ENCODE measurements at regions not wholly inside any gene's neighbourhood (a gene's known extent, or its start where the extent isn't known, plus 50 kb on each side); places are given as distances from the start of the nearest gene placed in this dataset.

DNA sequence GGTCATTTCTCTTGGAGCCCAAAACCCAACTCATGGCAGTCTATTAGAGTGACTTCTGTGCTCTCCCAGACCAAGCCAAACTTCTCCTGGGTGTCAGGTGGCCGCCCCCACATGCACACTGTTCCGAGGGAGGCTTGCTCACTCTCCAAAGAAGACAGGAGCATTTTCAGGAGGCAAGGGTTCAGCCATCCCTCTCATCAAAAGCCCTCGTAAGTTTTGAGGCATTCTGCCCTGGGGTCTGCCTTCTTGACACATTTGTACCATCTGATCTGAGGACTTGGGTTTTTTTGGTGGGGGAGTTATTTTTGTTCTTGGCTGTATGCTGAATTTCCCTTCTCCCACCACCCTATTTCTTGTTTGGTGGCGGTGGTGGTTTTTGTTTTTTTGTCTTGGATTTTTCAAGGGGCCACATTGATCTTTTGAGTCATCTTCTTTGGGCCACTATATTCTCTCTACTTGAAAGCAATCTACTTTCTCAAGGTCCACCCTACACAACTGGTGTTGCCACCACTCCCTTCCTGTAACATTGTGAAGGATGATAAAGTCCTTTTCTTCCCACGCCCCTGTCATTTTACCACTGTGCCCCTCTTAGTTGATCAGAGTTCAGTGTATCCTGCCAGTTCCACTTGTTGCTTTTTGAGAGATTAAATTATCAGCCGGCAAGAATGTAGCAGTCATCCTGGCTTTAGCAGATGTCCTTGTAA lies 255.8 kb downstream of the CYP26B1 start:
- no peak for DNase-seq (ENCODE audit: low read depth in 2 of 2)

DNA sequence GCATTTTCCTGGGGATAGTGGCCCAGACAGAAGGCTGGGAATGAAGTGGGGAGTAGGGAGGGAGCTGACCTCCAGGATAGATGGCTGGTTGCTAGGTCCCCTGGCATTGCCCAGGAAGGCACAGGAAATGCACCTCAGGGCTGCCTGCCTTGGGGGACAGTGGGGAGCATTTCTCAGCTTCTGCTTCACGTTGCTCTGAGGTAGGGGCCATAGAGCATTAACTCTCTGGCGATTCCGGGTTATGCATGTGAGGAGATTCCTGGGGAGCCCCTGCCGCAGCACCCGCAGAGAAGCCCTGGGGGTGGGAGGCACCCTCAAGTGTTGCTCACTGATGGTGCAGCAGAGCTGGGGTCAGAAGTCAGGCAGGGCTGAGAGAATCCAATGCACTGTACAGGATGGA lies 256.5 kb downstream of the CYP26B1 start:
- DNase-seq (ENCODE audit: low read depth in 2 of 2): no peak

DNA sequence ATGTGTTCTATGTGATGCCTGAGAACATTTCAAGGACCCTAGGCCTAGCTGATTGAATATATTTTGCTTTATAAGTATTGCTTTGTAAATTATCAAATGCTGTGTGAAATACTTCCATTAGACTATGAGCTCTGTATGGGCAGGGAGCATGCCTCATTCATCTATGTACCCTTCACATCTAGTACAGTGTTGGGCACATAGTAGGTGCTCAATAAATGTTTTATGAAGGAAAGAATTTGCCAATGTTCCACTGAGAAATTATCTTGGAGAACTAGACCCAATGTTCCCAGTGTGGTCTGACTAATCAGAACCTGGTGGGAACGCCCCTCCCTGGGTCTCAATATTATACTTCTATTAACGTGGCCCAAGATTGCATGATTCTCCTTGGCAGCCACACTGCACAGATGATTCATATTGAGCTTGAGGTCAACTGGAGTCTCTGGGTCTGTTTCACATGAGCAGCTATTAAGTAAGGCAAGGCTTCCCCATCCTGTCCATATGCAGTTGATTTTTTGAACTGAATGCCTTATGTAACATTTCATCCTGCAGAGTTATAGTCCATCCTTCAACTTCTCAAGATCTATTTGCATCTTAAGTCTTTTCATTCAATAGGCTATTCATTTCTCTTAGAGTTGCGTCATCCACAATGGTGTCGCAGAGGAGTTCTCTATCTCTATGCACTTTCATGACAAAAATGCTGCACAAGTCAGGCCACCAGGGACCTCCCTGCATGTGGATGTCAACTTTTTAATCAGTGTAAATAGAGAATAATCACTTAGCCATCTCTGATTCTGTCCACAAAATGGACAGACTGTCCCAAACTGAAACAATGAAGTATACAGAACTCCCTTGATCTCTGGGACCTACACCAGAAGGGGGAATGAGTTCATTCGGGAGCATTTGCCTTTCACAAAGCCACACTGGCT lies 257.6 kb downstream of the CYP26B1 start:
- DNase-seq (ENCODE audit: low read depth in 2 of 2): no peak

DNA sequence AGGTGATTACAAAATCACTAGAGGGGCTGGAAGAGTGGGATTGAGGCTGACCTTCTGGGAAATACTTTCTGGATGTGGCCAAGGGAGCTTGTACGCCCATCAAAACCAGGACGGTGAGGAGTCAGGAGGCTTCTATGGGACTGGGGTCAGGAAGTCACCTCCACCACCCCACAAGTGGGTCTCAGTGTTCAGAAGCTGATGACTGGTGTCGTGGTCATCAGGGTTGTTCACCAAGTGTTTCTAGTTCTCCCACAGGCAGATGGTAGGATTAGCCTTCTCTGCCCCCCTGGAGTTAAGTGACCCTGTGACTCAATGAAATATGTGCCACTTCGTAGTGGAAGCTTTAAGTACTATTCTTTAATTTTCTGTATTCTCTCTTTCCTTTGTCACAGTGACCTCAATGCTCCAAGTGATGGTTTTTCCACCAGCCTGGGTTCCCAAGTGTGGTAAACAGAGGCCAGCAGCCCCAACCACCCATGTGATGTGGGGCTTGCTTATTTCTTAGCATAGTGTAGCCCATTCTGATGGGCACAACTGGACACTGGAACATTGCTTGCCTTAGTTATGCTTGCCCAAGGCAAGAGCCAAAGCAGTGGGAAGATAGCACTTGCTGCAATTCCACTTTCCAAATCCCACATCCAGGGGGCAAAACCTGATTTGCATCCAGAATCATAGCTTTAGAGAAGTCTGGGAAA lies 258.8 kb downstream of the CYP26B1 start:
- DNase-seq (ENCODE audit: low read depth in 2 of 2): no peak

DNA sequence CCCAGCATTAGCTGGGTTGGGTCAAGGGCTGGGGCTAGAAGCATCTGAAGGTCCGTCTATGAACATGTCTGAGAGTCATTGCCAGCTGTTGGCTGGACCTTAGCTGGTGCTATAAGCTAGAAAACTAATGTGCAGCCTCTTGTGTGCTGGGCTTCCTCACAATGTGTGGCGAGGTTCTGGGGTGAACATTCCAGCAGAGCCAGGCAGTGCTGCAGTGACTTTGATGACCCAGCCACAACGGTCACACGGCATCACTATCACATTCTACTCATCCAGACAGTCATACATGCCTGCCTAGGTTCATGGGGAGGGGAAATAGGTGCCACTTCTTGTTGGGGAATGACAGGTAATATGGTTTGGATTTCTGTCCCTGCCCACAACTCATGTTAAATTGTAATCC lies 260.5 kb downstream of the CYP26B1 start:
- DNase-seq (ENCODE audit: low read depth in 2 of 2): no peak

DNA sequence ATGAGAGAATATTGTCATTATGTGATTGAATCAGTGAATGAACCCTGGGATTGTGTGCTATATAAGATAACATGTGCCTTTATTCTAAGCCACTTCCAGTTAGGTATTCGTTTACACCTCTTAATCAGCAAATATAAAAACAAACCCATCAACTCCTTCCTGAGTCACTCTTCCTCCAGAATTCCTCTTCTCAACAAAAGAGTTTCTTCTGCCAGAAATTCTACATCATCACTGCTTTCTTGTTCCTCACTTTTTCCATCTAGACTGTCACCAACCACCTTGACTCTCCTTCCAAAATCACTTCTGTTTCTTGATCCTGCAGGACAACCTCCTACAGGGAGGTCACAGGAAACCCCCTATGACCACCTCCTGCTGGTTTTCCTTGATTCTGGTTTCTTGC lies 261.4 kb downstream of the CYP26B1 start:
- no peak for DNase-seq (ENCODE audit: low read depth in 2 of 2)

DNA sequence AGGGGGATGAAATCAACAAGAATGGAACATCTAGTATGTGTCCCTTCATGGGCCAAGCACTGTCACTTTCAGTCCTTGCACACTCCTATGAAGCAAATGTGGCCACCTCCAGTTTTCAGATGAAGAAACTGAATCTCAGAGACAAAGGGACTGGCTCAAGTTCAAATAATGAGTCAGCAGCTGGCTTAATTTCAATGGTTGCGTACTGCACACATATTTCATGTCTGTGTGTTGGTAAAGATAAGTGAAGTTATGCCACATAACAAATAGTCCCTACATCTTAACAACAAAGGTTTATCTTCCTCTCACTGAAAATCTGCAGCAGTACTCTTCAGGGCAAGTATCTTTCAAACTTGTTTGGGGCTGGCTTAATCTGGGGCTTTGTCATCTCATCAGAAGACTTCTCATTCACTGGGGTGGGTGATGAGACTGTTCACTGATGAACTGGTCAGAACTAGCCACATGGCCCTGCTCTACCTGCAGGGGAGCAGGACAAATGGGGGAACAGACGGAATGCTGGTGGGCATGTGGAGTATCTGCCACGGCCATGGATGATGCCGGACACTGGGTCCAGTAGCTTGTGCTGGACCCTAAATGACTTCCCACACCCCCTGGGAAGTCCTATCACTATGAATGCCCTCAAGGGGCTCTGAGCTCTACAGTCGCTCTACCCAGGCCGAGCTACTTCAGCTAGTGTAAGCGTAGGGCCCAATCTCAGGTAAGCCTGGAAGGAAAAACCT lies 263.2 kb downstream of the CYP26B1 start:
- no peak for DNase-seq (ENCODE audit: low read depth in 2 of 2)

DNA sequence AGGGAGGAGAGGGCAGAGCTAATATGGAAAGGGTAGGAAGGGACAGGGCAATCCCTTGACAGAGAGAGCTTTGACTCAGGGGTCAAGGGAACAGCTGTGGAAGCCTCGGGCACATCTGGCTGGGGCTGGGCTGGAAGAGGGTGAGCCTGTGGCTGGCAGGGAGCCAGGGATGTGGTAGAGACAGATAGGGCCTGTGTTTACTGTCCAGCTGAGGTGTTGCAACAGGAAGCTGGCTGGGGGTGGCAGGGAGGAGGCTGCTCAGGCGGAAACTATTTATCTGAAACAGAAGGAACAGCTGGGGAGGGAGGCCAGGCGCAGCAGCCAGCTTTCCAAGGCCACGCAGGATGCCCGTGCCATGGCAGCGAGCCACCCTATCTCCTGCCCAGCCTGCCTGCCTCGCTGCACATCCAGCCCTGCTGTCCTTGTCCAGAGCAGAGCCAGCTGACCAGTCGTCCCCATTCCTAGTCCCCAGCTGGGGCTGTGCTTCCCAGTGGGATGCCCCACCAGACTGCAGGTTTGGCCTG lies 264.7 kb downstream of the CYP26B1 start:
- DNase-seq (ENCODE audit: low read depth in 2 of 2): no peak

DNA sequence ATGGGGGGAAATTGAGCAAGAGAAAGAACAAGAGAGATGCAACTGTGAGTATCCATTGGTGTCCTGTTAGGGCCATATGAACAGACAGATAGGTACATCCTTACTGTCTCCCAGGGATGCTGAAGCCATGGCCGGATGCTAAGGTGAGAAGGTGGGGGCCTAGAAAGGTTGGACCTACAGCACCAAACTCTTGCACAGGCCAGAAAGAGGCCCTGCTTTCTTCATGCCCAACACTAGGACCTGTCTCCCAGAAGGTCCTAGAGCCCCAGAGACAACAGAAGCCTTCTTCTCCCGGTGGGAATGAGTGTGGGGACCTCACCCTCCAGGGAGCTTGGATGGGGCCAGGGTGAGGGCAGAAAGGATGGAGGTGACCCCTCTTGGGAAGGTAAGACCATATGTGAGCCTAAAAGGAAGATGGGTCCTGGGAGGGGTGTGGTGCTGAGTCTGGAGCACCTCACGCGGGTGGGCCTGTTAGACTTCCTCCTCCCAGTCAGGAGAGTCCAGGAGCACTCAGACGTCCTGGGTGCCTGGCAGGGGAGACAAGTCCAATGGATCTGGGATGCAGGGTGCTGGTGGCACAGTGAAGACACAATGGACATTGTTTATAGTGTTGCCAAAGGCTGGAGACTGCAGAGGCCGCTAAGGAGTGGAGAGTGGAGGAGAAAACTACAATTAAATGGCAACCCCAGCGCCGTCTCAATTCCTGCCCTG lies 265.3 kb downstream of the CYP26B1 start:
- no peak for DNase-seq (ENCODE audit: low read depth in 2 of 2)

DNA sequence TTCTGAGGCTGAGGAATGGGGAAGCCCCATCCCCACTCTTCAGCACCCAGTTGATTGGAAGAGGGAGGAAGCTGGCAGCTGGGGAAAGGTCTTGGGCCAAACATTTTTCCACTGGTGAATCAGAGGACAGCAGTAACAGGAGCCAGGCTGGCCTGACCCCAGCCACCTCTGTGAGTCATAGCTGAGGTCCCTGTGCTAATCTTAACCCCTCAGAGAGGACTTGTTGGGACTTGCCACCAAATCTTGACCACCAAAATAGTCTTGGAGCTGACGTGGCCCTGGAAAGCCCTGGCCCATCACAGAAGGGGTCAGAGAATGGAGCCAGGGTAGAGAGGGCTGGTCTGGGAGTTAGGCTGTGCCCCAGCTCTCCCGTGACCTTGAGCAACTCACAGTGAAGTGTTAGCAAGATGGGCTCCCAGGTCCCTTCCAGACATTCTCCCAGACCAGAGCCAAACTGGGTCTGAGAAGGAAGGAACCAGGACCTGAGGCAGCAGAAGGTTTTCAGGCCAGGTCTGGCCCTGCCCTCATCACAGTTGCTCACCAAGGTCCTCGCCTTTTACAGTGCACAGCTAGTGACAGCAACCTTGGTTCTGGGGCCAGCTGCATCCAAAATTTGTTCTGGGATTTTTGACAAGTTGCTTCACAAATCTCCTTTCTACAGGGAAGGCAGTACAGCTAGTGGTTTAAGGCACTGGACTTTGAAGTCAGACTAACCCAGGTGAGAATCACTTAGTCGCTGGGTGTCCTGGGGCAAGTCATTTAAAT lies 266.6 kb downstream of the CYP26B1 start:
- no peak for DNase-seq (ENCODE audit: low read depth in 2 of 2)

DNA sequence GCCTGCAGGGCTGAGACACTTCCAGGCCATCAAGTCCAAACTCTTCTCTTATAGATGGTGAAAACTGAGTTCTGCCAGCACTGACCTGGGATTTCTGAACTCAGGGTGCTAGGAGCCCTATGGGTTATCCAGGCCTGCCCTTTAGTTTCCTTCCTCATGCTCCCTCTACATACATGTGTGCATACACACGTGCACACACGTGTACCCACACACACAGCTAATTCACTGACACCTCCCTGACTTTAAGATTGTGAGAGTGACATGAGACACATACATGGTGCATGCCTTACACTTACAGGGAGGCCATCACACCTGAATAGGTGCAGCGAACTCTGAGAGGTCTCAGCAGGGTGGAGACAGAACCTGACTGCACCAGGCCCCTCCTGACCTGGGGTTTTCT lies 267.4 kb downstream of the CYP26B1 start:
- DNase-seq (ENCODE audit: low read depth in 2 of 2): no peak

DNA sequence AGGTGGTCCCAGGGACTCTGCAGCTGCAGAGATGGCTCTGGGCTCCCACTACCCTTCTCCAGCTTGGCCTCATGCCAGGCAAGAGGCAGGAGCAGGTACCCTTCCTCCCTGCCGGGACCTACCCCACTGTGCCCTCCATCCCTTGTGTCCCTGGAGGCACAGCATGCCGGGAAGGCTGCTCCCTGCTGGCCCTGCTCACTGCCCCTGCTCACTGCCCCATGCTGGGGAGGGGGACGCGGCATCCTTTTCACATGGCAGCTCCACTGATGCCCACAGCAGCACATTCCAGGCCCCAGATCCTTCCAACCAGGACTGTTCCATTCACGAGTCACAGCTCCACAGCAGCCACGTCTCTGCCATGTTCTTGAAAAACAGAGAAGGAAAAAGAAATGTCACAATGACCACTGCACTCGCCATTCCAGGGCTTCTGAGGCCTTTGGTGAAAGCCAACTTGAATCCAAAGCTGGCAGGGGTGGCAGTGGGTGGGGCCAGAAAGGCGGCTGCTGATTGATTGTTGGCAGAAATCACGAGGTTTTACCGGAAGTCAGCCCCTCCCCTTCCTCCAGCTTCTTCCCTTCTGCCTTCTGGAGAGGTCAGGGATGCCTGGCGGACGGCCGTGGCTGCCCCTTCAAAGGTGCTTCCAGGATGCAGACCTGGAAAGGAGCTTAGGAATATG lies 268.0 kb downstream of the CYP26B1 start:
- no peak for DNase-seq (ENCODE audit: low read depth in 2 of 2)

DNA sequence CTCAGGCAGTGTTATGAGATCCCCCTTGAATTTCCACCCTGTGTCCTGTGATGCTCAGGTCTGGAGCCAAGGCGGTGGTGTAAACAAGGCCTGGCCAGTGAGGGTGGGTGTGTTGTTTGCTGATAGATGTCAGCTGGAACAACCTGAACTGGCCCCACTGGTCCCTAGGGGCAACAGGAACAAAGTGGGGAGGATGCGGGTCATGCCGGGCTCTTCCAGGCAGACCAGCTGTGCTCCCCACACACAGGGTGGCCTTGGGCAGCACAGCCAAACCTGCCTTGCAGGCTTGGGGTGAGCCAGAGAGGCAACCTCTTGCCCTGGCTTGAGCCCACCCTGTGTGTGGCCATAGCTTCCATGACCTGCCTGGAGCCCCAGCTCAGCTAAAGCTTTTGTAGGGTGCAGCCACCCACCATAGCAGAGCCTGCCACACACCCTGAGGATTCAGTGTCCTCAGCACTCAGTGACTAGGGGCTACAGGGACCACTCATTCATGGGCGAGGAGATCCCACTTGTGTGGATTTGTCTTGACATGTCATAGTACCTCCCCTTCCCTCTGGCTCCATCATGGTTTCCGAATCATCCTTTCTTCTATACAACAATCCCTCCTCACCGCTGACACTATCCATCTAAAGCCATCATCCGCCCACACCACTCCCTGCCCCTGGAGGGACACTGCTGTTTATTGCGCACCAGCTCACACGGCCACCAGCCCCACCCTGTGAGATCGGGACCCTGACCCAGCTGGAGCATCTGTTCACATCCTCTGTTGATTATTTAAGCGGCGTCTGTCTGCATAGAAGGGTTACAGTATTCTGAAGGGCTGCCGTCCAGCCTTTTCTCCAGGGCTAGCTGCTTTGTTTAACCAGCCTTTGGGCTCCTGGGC lies 268.8 kb downstream of the CYP26B1 start:
- DNase-seq (ENCODE audit: low read depth in 2 of 2): no peak

DNA sequence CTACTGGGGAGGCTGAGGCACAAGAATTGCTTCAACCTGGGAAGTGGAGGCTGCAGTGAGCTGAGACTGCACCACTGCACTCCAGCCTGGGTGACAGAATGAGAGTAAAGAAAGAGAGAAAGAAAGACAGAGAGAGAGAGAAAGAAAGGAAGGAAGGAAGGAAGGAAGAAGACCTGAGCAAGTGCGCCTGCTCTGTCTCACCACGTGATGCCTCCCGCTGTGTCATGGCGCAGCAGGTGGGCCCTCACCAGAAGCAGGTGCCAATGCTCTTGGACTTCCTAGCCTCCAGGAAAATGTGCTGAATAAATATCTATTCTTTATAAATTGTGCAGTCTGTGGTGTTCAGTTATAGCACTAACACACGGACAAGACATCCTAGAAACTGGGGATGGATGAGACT lies 270.0 kb downstream of the CYP26B1 start:
- DNase-seq (ENCODE audit: low read depth in 2 of 2): no peak

DNA sequence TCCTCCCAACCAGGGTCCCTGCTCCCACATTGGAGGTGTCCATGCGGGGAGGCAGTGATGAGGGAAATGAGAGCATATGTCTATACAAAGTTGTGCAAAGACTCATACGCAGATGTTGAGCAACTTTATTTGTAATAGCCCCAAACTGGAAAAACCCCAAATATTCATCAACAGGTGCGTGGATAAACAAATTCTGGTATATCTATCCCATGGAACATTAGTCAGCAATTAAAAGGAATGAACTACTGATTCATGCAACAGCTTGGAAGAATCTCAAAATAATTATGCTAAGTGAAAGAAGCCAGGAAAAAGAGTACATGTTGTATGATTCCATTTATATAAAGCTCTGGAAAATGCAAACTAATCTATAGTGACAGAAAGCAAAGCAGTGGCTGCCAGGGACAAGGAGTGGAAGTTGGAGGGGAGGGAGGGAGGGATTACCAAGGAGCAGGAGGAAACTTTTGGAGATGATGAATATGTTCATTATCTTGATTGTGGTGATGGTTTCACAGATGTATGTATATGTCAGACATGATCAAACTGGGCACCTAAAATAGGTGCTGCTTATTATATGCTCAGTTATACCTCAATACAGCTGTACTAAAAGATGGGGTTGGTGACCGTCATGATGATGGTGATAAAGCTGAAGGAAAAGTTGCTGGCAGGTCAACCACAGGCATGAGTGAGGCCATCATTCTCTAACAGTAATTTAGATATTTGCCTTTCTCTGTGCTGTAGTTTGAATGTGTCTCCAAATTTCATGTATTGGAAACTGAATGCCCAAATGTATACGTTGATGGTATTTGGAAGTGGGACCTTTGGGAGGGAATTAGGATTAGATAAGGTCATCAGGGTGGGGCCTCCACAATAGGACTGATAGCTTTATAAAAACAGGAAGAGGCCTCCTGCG lies 270.9 kb downstream of the CYP26B1 start:
- DNase-seq (ENCODE audit: low read depth in 2 of 2): no peak

DNA sequence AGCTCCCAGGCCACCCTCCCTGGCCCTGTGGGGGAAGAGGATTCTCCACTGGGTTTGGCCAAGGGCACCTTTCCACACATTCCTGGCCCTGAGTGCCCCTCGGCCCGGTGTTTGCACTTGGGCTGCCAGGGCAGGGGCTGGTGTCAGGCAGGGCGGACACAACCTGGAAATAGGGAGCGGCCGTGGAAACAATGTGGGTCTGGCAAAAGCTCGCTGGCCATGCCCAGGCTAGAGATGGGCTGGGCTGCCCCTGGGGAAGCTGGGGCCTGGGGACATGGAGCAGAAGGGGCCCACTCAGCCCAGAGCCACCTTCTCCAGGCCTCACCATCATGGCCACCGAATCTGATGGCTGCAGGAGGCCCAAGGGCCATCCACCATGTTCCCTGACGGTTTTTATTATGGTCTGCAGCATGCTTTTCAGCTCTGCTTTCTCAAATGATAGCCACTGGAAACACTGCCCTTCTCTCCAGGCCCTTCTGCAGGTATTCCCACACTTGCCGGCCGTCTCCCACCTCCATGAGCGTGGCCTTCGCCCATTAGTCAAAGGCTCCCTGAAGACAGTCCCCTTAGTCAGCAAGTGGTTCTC lies 275.1 kb downstream of the CYP26B1 start:
- DNase-seq (ENCODE audit: low read depth in 2 of 2): no peak

DNA sequence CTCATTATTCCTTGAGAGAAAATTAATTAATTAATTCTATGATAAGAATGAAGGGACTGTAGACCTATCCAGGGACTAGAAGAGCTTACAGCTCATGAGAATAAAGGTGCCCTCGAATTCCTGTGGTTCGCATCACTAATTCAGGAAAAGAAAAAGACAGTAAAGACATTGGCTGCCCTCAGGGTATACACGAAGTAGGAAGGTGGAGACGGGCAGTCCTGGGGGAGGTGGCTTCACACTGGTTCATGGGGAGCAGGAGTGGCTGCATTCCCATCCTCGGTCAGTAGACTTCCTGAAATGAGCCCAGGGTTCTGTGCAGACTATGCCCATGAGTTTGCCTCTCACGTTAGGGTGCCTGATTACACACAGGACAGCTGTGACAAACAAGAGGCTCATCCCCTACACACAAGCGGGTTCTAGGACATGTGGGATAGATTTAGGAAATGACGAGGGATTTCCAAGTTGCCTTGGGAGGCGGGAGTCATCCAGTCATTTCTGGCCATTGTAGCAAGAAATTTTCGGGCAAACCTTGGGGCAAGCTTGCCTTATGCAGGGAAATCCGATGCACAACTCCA lies 282.2 kb downstream of the CYP26B1 start:
- no peak for DNase-seq (ENCODE audit: low read depth in 2 of 2)

Measured in stimulated activated CD8-positive, alpha-beta memory T cell treated with anti-CD3 and anti-CD28 coated beads, Interleukin-2, amount 100 ng/mL, for 48 hours (primary cell).